ENCODE measurements at regions not wholly inside any gene's neighbourhood (a gene's known extent, or its start where the extent isn't known, plus 50 kb on each side); places are given as distances from the start of the nearest gene placed in this dataset.

- Histone ChIP-seq H3K4me2 (ENCODE audit: low read length) (no peak overlapping the region), H3K27me3 (ENCODE audit: control insufficient read depth, low read length) (no peaks in the 10 kb centered on the region), H3K9me3 (ENCODE audit: control insufficient read depth, insufficient read depth, low read length) (no peaks in the 10 kb centered on the region), H3K4me3 (ENCODE audit: low read length) (no peak overlapping the region), H3K36me3 (ENCODE audit: control insufficient read depth, low read length) (no peaks in the 10 kb centered on the region), H3K9me2 (replicated peaks; ENCODE audit: control insufficient read depth, low read length) (no peaks in the 10 kb centered on the region), H3K27ac (ENCODE audit: low read depth, low read length) (no peak overlapping the region), H4K20me1 (ENCODE audit: control insufficient read depth, insufficient read depth, low read depth, low read length) (no peaks in the 10 kb centered on the region), H3K4me1 (ENCODE audit: control insufficient read depth, low read length) (no peaks in the 10 kb centered on the region), H3K79me2 (ENCODE audit: control insufficient read depth, low read length) (no peaks in the 10 kb centered on the region), H3F3A (ENCODE audit: control insufficient read depth, insufficient read depth) (no peaks in the 10 kb centered on the region)
- TF ChIP-seq CTCF (IDR thresholded peaks at IDR 0.05; ENCODE audit: low read depth, low read length, poor library complexity, severe bottlenecking) (no peak), EZH2phosphoT487 (IDR thresholded peaks at IDR 0.05; ENCODE audit: borderline replicate concordance, low read length) (no peak)
These were observed 208.4 kb upstream of the CNR1 start for GRCh38 chr6:88374553-88374952.

- Histone ChIP-seq H3K27me3 (ENCODE audit: control insufficient read depth, low read length) (no peaks in the 10 kb centered on the region), H3K4me2 (ENCODE audit: low read length) (no peak overlapping the region), H3K36me3 (ENCODE audit: control insufficient read depth, low read length) (no peaks in the 10 kb centered on the region), H3F3A (ENCODE audit: control insufficient read depth, insufficient read depth) (no peaks in the 10 kb centered on the region), H3K4me3 (ENCODE audit: low read length) (no peak overlapping the region), H3K9me3 (ENCODE audit: control insufficient read depth, insufficient read depth, low read length) (no peaks in the 10 kb centered on the region), H3K4me1 (ENCODE audit: control insufficient read depth, low read length) (no peaks in the 10 kb centered on the region), H3K27ac (ENCODE audit: low read depth, low read length) (no peak overlapping the region), H3K79me2 (ENCODE audit: control insufficient read depth, low read length) (no peaks in the 10 kb centered on the region), H3K9me2 (replicated peaks; ENCODE audit: control insufficient read depth, low read length) (no peaks in the 10 kb centered on the region), H4K20me1 (ENCODE audit: control insufficient read depth, insufficient read depth, low read depth, low read length) (no peaks in the 10 kb centered on the region)
- TF ChIP-seq CTCF (IDR thresholded peaks at IDR 0.05; ENCODE audit: low read depth, low read length, poor library complexity, severe bottlenecking) (no peak), EZH2phosphoT487 (IDR thresholded peaks at IDR 0.05; ENCODE audit: borderline replicate concordance, low read length) (no peak)
These were observed 205.3 kb upstream of the CNR1 start for GRCh38 chr6:88371480-88371879.

GRCh38 chr6:88370127-88370710, 204.1 kb upstream of the CNR1 start:
- Histone ChIP-seq H4K20me1 (ENCODE audit: control insufficient read depth, insufficient read depth, low read depth, low read length) (no peaks in the 10 kb centered on the region), H3K27ac (ENCODE audit: low read depth, low read length) (no peak overlapping the region), H3F3A (ENCODE audit: control insufficient read depth, insufficient read depth) (no peaks in the 10 kb centered on the region), H3K4me1 (ENCODE audit: control insufficient read depth, low read length) (no peaks in the 10 kb centered on the region), H3K79me2 (ENCODE audit: control insufficient read depth, low read length) (no peaks in the 10 kb centered on the region), H3K9me3 (ENCODE audit: control insufficient read depth, insufficient read depth, low read length) (no peaks in the 10 kb centered on the region), H3K4me2 (ENCODE audit: low read length) (no peak overlapping the region), H3K36me3 (ENCODE audit: control insufficient read depth, low read length) (no peaks in the 10 kb centered on the region), H3K4me3 (ENCODE audit: low read length) (no peak overlapping the region), H3K27me3 (ENCODE audit: control insufficient read depth, low read length) (no peaks in the 10 kb centered on the region), H3K9me2 (replicated peaks; ENCODE audit: control insufficient read depth, low read length) (no peaks in the 10 kb centered on the region)
- TF ChIP-seq CTCF (IDR thresholded peaks at IDR 0.05; ENCODE audit: low read depth, low read length, poor library complexity, severe bottlenecking) (no peak), EZH2phosphoT487 (IDR thresholded peaks at IDR 0.05; ENCODE audit: borderline replicate concordance, low read length) (no peak)

Measured in DOHH2 (cell line).